ENCODE measurements at regions not wholly inside any gene's neighbourhood (a gene's known extent, or its start where the extent isn't known, plus 50 kb on each side); places are given as distances from the start of the nearest gene placed in this dataset.

GRCh38 chrX:69293776-69294601 is 128.7 kb upstream of the PJA1 start:
- Histone ChIP-seq H3K4me1 (ENCODE audit: low read length) (no peaks in the 10 kb centered on the region), H3K36me3 (ENCODE audit: insufficient read depth, low read length) (no peaks in the 10 kb centered on the region), H3K9me3 (ENCODE audit: low read length) (no peaks in the 10 kb centered on the region), H3K4me2 (ENCODE audit: low read depth, low read length, poor library complexity, severe bottlenecking) (no peak overlapping the region), H4K20me1 (ENCODE audit: insufficient read depth, low read depth, low read length) (no peaks in the 10 kb centered on the region), H2AFZ (ENCODE audit: low read length) (no peak overlapping the region), H3K9me2 (replicated peaks; ENCODE audit: insufficient read depth, low read length) (no peaks in the 10 kb centered on the region), H3K27ac (ENCODE audit: low read length) (no peak overlapping the region), H3K79me2 (ENCODE audit: low read length) (no peaks in the 10 kb centered on the region), H3K4me3 (ENCODE audit: low read length) (no peak overlapping the region), H3K9ac (ENCODE audit: low read length) (no peak overlapping the region), H3K27me3 (ENCODE audit: low read length) (no peaks in the 10 kb centered on the region)
- no peak for DNase-seq

- no peak for DNase-seq
- Histone ChIP-seq H3K27ac (ENCODE audit: low read length) (no peak overlapping the region), H3K4me2 (ENCODE audit: low read depth, low read length, poor library complexity, severe bottlenecking) (no peak overlapping the region), H3K9ac (ENCODE audit: low read length) (no peak overlapping the region), H3K36me3 (ENCODE audit: insufficient read depth, low read length) (no peaks in the 10 kb centered on the region), H3K4me3 (ENCODE audit: low read length) (no peak overlapping the region), H3K9me3 (ENCODE audit: low read length) (no peaks in the 10 kb centered on the region), H2AFZ (ENCODE audit: low read length) (no peak overlapping the region), H4K20me1 (ENCODE audit: insufficient read depth, low read depth, low read length) (no peaks in the 10 kb centered on the region), H3K9me2 (replicated peaks; ENCODE audit: insufficient read depth, low read length) (no peaks in the 10 kb centered on the region), H3K27me3 (ENCODE audit: low read length) (no peaks in the 10 kb centered on the region), H3K4me1 (ENCODE audit: low read length) (no peaks in the 10 kb centered on the region), H3K79me2 (ENCODE audit: low read length) (no peaks in the 10 kb centered on the region)
These were observed 125.9 kb upstream of the PJA1 start for GRCh38 chrX:69291116-69291515.

- Histone ChIP-seq H4K20me1 (ENCODE audit: insufficient read depth, low read depth, low read length) (no peaks in the 10 kb centered on the region), H3K4me2 (ENCODE audit: low read depth, low read length, poor library complexity, severe bottlenecking) (no peak overlapping the region), H3K9ac (ENCODE audit: low read length) (no peak overlapping the region), H3K27ac (ENCODE audit: low read length) (no peak overlapping the region), H3K79me2 (ENCODE audit: low read length) (no peaks in the 10 kb centered on the region), H2AFZ (ENCODE audit: low read length) (no peak overlapping the region), H3K9me2 (replicated peaks; ENCODE audit: insufficient read depth, low read length) (no peaks in the 10 kb centered on the region), H3K27me3 (ENCODE audit: low read length) (no peaks in the 10 kb centered on the region), H3K9me3 (ENCODE audit: low read length) (no peaks in the 10 kb centered on the region), H3K4me3 (ENCODE audit: low read length) (no peak overlapping the region), H3K4me1 (ENCODE audit: low read length) (no peaks in the 10 kb centered on the region), H3K36me3 (ENCODE audit: insufficient read depth, low read length) (no peaks in the 10 kb centered on the region)
- no peak for DNase-seq
These were observed 125.0 kb upstream of the PJA1 start for GRCh38 chrX:69290292-69290691.

- Histone ChIP-seq H3K27ac (ENCODE audit: low read length) (no peak overlapping the region), H3K79me2 (ENCODE audit: low read length) (no peaks in the 10 kb centered on the region), H3K4me3 (ENCODE audit: low read length) (no peak overlapping the region), H3K4me2 (ENCODE audit: low read depth, low read length, poor library complexity, severe bottlenecking) (no peak overlapping the region), H3K36me3 (ENCODE audit: insufficient read depth, low read length) (no peaks in the 10 kb centered on the region), H4K20me1 (ENCODE audit: insufficient read depth, low read depth, low read length) (no peaks in the 10 kb centered on the region), H3K9me2 (replicated peaks; ENCODE audit: insufficient read depth, low read length) (no peaks in the 10 kb centered on the region), H3K9ac (ENCODE audit: low read length) (no peak overlapping the region), H2AFZ (ENCODE audit: low read length) (no peak overlapping the region), H3K27me3 (ENCODE audit: low read length) (no peaks in the 10 kb centered on the region), H3K4me1 (ENCODE audit: low read length) (no peaks in the 10 kb centered on the region), H3K9me3 (ENCODE audit: low read length) (no peaks in the 10 kb centered on the region)
- no peak for DNase-seq
These were observed 124.5 kb upstream of the PJA1 start for GRCh38 chrX:69289793-69290123.

- Histone ChIP-seq H3K4me1 (ENCODE audit: low read length) (no peaks in the 10 kb centered on the region), H3K27ac (ENCODE audit: low read length) (no peak overlapping the region), H4K20me1 (ENCODE audit: insufficient read depth, low read depth, low read length) (no peaks in the 10 kb centered on the region), H3K79me2 (ENCODE audit: low read length) (no peaks in the 10 kb centered on the region), H3K9me2 (replicated peaks; ENCODE audit: insufficient read depth, low read length) (no peaks in the 10 kb centered on the region), H3K9ac (ENCODE audit: low read length) (no peak overlapping the region), H3K4me2 (ENCODE audit: low read depth, low read length, poor library complexity, severe bottlenecking) (no peak overlapping the region), H3K27me3 (ENCODE audit: low read length) (no peaks in the 10 kb centered on the region), H3K36me3 (ENCODE audit: insufficient read depth, low read length) (no peaks in the 10 kb centered on the region), H3K9me3 (ENCODE audit: low read length) (no peaks in the 10 kb centered on the region), H2AFZ (ENCODE audit: low read length) (no peak overlapping the region), H3K4me3 (ENCODE audit: low read length) (no peak overlapping the region)
- no peak for DNase-seq
These were observed 124.0 kb upstream of the PJA1 start for GRCh38 chrX:69289046-69289792.

- DNase-seq: no peak
- Histone ChIP-seq H3K27ac (ENCODE audit: low read length) (no peak overlapping the region), H3K27me3 (ENCODE audit: low read length) (no peaks in the 10 kb centered on the region), H3K79me2 (ENCODE audit: low read length) (no peaks in the 10 kb centered on the region), H3K9me3 (ENCODE audit: low read length) (no peaks in the 10 kb centered on the region), H4K20me1 (ENCODE audit: insufficient read depth, low read depth, low read length) (no peaks in the 10 kb centered on the region), H3K4me2 (ENCODE audit: low read depth, low read length, poor library complexity, severe bottlenecking) (no peak overlapping the region), H3K4me3 (ENCODE audit: low read length) (no peak overlapping the region), H3K9me2 (replicated peaks; ENCODE audit: insufficient read depth, low read length) (no peaks in the 10 kb centered on the region), H3K4me1 (ENCODE audit: low read length) (no peaks in the 10 kb centered on the region), H2AFZ (ENCODE audit: low read length) (no peak overlapping the region), H3K9ac (ENCODE audit: low read length) (no peak overlapping the region), H3K36me3 (ENCODE audit: insufficient read depth, low read length) (no peaks in the 10 kb centered on the region)
These were observed 121.8 kb upstream of the PJA1 start for GRCh38 chrX:69287095-69287494.

GRCh38 chrX:69286565-69286906 is 121.3 kb upstream of the PJA1 start:
- Histone ChIP-seq H3K9me3 (ENCODE audit: low read length) (no peaks in the 10 kb centered on the region), H3K27ac (ENCODE audit: low read length) (no peak overlapping the region), H3K4me2 (ENCODE audit: low read depth, low read length, poor library complexity, severe bottlenecking) (no peak overlapping the region), H3K9ac (ENCODE audit: low read length) (no peak overlapping the region), H4K20me1 (ENCODE audit: insufficient read depth, low read depth, low read length) (no peaks in the 10 kb centered on the region), H3K4me3 (ENCODE audit: low read length) (no peak overlapping the region), H3K36me3 (ENCODE audit: insufficient read depth, low read length) (no peaks in the 10 kb centered on the region), H3K27me3 (ENCODE audit: low read length) (no peaks in the 10 kb centered on the region), H3K79me2 (ENCODE audit: low read length) (no peaks in the 10 kb centered on the region), H3K4me1 (ENCODE audit: low read length) (no peaks in the 10 kb centered on the region), H3K9me2 (replicated peaks; ENCODE audit: insufficient read depth, low read length) (no peaks in the 10 kb centered on the region), H2AFZ (ENCODE audit: low read length) (no peak overlapping the region)
- DNase-seq: no peak

- no peaks in the 10 kb centered on the region for H4K20me1 ChIP-seq (ENCODE audit: insufficient read depth, low read depth, low read length)
- H3K4me2 ChIP-seq (ENCODE audit: low read depth, low read length, poor library complexity, severe bottlenecking): no peak overlapping the region
- no peaks in the 10 kb centered on the region for H3K36me3 ChIP-seq (ENCODE audit: insufficient read depth, low read length)
- H3K79me2 ChIP-seq (ENCODE audit: low read length): no peaks in the 10 kb centered on the region
- no peak overlapping the region for H3K4me3 ChIP-seq (ENCODE audit: low read length)
- no peaks in the 10 kb centered on the region for H3K4me1 ChIP-seq (ENCODE audit: low read length)
- no peak overlapping the region for H3K9ac ChIP-seq (ENCODE audit: low read length)
- no peak overlapping the region for H2AFZ ChIP-seq (ENCODE audit: low read length)
- H3K9me2 ChIP-seq (replicated peaks; ENCODE audit: insufficient read depth, low read length): no peaks in the 10 kb centered on the region
- DNase-seq: peak; percentile 80
- no peaks in the 10 kb centered on the region for H3K9me3 ChIP-seq (ENCODE audit: low read length)
- no peak overlapping the region for H3K27ac ChIP-seq (ENCODE audit: low read length)
- no peaks in the 10 kb centered on the region for H3K27me3 ChIP-seq (ENCODE audit: low read length)
These were observed 120.8 kb upstream of the PJA1 start for GRCh38 chrX:69285881-69286564.
